ENCODE measurements at regions not wholly inside any gene's neighbourhood (a gene's known extent, or its start where the extent isn't known, plus 50 kb on each side); places are given as distances from the start of the nearest gene placed in this dataset.
A peak's percentile ranks its signal among the peaks of the same experiment; 100 is the strongest.
"Not testable (repeated sequence)": the region's sequence is repeated elsewhere in the genome, so short reads cannot be mapped to it uniquely, and the experiment has no call there.

DNA sequence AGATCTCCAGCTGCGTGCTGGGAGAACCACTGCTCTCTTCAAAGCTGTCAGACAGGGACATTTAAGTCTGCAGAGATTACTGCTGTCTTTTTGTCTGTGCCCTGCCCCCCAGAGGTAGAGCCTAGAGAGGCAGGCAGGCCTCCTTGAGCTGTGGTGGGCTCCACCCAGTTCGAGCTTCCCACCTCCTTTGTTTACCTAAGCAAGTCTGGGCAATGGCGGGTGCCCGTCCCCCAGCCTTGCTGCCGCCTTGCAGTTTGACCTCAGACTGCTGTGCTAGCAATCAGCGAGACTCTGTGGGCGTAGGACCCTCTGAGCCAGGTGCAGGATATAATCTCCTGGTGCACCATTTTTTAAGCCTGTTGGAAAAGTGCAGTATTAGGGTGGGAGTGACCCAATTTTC is 128.6 kb downstream of the ACTR3 start:
- not testable (repeated sequence) for DNase-seq

DNA sequence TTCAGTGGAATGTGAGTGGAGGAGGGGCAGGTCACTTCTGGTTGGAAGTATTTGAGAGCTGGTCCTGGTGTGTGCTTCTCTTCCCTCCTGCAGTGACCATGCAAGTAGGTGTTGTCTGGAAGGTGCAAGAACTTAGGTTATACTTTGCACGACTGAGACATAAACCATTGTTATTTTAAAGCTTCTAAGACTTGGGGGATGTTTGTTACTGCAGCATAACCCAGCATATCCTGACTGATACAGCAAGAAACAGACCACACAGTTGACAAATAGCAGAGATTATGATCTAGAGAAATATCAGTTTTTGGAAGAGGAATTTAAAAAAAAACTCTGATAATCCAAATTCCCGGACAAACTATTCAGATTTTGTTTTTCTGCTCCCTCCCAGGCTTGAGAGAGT is 130.8 kb downstream of the ACTR3 start:
- DNase-seq = no peak

DNA sequence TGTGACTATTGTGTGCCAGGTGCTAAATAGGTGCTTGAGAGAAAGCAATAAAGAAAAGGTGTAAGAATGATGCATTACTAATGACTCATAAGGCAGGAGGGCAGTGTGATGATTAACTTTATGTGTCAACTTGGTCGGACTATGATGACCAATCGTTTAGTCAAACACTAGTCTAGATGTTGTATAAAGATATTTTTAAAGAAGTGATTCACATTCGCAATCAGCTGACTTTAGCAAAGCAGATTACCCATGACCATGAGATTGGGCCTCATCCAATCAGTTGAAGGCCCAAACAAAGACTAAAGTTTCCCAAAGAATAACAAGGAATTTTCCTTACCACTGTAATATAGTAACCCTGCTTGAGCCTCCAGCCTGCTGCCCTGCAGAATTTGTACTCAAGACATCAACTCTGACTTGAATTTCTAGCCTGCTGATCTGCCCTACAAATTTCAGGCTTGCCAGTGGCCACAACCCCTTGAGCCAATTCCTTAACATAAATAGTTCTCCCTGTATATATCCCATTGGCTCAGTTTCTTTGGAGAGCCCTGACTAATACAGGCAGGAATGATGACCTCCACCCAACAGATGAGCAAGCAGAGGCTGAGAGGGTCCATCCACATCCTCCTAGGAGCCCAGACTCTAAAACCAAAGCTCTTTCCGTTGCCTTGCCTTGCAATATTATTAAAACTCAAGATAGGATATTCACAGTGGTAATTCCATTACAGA is 132.6 kb downstream of the ACTR3 start:
- DNase-seq = peak; percentile 50

DNA sequence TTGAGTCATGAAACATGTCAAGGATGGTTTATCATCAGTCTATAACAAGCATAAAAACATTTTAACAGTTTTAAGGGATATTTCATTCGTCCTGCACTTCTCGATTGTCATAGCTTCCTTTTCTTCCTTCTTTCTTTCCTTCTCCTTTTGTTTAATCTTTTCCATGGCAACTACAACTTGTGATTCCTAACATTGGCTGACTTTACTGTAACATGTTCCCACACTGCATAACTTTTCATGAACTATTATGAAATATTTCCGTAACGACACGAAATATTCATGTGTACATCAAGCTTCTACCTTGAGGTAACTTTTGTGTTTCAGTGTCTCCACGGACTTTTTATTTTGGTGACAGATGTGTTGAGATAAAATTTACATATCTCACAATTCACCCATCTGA is 134.4 kb downstream of the ACTR3 start:
- DNase-seq = no peak

DNA sequence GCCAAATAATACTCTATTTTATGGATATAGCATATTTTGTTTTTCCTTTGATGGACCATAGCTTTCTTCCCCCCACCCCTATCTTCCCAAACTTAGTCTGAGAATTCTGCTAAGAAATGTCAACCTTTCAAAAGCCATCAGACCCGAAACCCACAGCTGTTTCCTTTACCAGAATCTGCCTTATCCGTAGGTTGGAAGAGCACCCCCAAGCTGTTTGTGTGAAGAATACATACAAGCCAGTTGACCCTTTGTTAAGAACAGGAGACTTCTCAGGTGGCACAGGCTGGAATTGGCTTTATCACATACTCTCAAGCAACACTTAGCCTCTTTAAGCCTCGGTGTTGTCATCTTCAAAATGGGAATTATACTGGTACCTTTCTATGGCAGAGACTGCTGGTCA is 135.1 kb downstream of the ACTR3 start:
- DNase-seq = no peak

DNA sequence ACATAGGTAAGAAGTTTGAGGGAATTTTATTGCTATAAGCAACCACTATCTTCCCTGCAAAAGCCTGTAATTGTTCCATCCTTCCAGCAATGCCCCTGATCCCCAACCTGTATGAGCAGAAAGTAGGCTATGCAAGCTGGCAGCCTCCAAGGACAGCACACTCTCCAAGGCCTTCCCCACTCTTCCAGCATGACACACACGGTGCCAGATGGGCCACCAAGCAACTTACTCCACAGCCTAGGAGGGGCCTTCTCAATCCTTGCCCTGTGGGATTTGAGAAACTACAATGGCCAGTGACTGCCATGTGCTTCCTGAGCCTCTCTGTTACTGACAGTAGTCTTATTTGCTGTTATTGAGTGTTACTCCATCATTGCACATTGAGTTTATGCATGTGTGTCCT is 137.5 kb downstream of the ACTR3 start:
- no peak for DNase-seq

DNA sequence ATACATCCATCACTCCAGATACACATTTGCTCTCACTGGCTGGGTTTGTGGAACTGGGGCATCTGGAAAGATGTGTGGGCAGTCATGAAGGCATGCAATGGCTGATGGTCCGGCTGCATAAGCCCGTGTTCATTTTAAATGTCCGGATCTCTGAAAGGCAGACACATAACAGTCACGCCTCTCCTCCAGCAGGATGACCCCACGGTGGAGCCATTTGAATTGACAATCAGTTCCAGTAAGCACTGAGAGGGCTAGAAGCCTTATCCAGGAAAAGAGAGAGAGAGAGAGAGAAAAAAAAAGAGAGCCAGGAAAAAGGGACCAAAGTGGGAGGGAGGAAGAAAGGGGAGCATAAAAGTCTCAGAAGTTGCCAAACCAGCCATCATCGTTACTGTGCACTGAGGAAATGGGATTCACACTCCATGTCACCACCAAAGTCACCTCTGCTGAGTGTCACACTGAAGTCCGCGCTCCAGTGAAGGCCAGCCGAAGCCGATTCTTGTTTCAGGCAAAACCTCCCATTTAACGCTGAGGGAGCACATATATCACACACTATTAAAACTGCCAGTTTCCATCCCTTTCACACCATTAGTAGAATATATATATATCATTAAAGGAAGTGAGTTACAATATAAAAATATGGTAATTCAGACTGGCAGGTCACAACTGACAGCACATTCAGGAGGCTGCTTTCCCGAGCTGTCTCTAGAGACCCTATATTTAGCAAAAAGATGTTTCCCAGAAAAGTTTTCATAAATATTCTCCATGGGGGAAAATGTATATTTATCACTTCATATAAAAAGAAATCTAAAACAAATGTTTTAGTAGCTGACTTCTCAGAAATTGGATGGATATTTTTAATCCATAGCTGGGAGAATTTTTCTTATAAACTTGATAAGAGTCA is 142.0 kb downstream of the ACTR3 start:
- no peak for DNase-seq

DNA sequence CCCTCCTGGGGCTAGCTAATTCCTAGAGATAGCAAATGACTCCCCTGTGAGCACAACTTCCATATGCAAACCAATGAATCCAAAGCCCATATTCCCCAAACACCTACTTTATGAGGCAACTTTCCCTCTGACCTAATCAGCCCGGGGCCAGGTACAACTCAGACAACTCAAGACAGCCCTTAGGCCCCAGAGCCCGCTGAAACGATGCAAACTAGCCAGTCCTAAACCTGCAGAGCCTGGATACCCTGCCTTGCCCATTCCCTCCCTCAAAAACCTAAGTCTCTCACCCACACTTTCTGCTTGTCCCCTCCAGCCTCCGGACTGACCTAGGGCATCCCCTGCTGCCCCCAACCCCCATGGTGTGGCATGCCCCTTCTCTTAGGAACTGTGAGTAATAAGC is 142.8 kb downstream of the ACTR3 start:
- DNase-seq = no peak

DNA sequence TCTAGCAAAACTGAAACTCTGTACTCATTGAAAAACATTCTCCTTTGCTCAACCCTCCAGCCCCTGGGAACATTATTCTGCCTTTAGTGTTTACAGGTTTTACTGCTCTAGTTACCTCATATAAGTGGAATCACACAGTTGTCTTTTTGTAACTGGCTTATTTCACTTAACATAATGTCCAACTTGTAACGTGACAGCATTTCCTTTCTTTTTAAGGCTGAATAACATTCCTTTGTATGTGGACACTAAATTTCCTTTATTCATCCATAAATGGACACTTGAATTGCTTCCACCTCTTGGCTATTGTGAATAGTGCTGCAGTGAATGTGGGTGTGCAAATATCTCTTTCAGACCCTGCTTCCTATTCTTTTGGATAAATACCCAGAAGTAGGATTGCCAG is 144.9 kb downstream of the ACTR3 start:
- DNase-seq = no peak

DNA sequence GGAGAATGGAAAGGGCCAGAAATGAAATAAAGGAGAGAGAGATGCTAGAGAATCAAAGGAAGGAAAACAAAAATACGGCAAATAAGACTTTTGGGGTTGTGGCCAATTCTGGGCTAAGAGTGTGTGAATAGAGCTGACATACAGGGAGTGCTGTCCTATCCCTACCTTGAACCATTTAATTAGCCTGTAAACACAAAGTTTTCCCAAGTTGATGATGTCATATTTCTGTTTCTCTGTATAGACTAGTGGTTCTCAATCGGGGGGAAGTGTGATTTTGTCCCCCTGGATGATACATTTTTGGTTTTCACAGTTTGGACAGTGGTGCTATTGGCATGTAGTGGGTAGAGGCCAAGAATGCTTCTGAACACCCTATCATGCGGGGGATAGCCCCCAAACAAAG is 148.8 kb downstream of the ACTR3 start:
- no peak for DNase-seq

DNA sequence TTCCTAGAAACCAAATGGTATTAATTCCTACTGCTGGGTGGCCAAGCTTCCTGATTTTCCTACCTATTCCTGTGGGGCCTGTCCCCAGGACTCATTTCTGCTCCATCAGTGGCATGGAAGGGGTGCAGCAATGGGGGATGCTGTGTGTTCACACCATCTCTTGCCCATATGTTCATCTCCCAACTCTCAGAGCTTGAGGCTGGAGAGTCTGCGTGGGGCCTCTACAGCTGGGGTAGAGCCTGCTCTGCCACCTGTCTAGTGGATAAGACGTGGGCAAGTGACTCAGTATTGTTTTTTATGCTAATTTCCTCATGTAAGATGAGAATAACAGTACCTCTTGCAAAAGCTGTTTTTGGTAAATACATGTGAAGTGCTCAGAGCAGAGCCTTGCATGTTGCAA is 149.8 kb downstream of the ACTR3 start:
- no peak for DNase-seq

DNA sequence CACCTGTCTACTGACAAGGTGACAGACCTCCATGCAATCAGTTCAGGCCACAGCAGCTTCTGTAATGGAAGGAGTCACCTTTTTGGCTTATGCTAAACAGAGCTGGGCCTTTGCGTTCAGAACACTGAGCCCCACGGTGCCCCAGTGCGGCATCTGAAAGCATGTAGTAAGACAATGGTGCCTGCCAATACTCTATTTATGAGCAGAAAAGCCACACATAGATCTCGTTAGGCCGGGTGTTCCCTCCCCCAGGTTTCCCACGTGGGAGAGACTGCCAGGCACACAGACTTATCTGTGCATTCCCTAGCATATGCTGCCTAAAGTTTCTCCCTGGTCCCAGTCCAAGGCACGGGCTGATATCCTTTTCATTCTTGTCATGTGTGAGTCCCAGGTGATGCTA is 150.9 kb downstream of the ACTR3 start:
- no peak for DNase-seq

DNA sequence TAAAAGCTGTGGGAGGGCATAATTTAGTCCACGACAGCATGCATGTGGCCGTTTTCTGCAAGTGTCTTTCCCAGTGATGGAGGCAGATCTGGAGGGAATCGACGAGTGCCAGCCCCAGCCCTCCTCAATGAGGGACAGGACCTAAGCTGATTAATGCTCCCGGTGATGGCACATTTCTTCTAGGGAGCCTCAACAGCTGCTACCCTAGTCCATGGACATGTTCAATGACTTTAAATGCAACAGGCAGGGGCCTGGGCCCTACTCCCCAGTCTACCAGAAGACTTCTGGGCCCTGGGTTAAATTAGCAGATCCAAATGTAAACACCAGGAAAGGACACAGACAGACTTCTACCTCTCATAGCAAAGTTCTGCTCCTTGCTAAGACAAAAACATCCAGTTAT is 155.1 kb downstream of the ACTR3 start:
- no peak for DNase-seq

DNA sequence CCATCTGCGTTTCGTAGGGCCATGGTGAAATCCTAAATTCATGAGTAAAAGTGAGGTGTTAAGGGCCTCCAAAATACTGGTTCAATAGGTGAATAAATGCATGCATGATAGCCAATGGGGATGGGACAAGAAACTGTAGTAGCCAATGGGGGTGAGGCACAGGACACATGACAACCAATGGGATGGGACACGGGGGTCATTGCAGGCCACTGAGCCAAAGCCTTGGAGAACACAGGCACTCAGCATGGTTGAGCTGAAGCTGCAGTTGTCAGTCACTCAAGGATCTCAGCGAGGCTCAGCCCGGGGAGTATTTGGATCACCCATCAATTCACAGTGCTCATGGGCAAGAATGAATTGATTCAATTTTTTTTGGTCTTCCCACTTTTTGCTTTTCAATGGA is 156.5 kb downstream of the ACTR3 start:
- DNase-seq = no peak

DNA sequence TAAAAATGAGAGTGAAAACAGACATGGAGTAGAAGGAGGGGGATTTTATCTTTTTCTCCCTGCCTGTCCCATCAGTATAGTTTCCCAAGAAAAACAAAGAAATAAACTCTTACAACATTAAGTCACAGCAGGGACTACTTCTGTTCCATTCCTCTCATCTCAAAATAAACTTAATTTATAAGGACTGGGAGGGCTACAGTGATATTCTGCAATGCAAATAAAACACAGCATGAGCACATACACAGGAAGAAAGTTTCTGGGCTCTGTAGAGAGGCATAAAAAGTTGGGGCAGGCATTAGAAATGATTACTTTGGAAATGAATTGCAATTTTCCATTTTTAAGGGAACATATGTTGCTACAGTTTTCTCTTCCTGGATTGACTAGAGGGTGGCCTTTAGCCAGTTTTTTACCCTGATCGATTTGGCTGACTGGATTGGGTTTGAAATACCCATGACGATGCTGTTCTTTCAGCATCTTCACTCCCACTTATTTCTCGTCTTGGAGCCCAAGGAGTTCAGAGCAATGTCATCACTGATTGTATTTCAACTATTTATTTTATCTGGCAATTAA is 157.1 kb downstream of the ACTR3 start:
- DNase-seq = no peak

DNA sequence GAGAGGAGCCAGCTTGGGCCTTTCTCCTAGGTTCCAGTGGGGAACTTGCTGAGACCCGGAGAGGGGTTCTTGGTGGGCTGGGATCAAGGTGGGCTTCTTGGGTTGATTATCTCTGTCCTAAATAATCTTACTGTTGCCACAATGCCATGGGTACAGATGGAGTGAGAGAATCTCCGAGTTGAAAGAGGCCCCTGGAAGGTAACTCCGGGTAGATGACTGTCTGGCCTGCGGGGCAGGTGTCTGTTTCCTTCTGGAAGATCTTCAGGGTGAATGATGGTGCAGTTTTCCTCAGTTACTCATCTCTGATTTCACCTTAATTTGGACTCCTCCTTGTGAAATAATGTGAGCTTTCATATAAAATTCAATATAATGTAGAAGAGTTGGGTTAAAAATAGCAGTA is 159.4 kb downstream of the ACTR3 start:
- no peak for DNase-seq

DNA sequence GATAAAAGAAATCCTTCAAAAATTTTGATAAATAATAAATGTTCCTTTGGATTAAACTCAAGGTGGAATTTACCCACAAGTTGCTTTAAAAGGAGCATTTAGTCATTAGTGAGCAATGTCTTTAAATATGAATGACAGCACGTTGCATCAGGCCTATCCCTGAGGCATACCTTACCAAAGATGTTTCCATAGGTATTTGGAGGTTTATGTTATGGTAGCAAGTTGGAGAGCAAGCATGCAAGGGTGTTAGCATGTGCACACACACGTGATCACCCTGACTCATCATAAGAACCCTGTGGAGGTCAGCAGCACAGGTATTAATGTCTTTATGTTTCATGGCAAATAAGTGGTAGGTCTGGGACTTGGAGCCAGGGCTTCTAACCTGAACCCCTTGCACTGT is 159.9 kb downstream of the ACTR3 start:
- no peak for DNase-seq

DNA sequence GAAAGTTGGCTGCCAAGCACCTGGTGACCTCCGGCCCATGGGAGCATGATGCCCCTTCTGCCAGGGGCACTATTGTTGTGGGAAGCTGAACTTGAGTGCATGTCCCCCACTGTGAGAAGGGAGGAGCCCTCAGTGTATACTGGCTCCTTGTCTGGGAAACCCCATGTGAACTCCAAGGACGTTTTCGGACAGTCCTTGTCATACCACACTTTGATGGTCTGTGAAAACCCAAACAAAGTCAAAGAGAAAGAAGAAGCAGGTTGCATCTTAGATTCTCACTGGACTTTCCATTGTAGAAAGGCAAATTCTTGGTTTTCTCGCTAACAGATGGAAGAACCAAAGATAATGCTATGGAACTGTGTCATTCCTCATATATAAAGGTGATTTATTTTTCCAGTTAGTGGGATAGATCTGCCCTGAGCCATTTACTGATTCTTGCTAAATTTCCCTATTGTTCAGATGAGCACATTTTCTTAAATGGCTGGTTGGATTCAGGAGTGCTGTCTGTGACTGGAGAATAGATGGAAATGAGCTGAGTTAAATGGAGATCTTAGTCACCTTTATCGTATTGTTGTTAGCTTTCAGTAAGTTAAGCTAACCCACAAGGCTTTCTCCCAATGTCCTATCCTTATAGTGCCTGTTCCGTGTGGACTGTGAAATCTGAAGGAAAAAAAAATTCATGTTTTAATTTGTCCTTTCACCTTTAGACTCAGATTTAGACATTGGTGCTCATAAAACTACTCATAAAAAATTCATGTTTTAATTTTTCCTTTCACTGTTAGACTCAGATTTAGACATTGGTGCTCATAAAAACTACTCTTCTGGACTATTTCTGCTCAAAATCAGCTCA is 166.6 kb downstream of the ACTR3 start:
- no peak for DNase-seq

DNA sequence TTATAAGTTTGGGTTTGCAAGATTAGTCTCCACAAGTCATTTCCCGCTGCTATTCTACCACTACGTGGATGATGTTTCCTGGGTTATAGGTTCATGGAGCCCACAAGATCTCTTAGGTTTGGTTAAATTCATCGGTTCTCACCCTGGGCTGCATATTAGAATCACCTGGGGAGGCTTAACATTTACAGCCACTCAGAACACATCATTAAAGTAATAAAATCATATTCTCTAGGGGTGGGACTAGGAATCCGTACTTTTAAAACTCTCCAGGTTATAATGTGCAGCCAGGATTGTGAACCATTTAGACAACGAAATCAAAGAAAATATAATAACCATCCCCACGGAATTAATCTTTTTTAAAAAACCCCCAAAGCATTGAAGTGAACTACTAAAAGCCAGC is 167.7 kb downstream of the ACTR3 start:
- no peak for DNase-seq

DNA sequence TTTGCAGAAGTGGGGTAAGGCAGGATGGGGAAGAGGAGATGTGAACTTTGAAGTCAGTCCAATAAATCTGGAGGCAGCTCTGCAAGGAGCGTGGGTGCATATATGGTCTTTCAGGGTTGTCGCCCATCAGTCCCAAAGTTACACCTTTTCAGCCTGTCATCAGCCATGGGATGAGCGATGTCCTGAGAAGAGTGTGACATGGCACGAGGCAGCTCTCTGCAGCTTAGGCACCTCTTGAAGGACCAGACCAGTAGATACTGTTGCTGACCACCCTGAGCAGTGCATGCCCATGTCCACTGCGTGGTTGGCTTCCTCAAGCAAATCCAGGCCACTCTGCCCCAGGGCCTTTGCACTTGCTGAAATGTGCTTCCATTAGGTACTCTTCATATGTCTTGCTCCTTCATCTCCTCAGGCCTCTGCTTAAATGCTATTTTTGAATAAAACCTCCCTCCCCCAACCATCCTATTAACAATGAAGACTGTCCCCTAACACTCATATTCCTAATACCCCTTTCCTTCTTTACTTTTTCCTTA is 171.7 kb downstream of the ACTR3 start:
- no peak for DNase-seq

DNA sequence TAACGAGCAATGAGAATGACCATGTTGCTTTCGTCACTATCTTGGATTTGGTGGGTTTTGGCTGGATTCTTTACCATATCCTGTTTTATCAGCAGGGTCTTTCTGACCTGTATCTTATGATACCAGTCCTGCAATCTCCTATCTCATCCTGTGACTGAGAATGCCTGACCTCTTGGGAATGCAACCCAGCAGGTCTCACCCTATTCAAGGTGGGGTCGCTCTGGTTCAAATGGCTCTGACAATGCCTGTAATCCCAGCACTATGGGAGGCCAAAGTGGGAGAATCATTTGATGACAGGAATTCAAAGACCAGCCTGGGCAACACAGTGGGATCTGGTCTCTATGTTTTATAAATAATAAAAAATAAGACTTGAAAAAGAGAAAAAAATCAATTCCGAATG is 173.5 kb downstream of the ACTR3 start:
- no peak for DNase-seq

DNA sequence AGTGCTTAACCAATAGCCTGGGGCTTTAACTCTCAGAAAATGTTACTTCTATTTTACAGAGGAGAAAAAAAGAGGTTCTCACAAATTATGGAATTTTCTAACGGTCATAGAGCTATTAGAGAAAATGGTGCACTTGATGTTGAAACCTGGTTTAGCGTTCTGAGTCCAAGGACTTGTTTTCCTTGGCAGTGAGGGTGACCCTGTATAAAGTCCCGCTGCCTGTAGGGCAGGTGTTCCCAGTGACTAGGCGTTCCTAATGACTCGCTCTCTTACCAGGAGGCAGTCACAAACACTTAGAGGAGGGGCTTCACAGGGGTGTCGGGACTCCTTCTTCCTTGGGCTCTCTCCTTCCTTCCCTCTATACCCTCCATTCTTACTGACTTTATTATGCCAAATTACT is 175.8 kb downstream of the ACTR3 start:
- DNase-seq = no peak

DNA sequence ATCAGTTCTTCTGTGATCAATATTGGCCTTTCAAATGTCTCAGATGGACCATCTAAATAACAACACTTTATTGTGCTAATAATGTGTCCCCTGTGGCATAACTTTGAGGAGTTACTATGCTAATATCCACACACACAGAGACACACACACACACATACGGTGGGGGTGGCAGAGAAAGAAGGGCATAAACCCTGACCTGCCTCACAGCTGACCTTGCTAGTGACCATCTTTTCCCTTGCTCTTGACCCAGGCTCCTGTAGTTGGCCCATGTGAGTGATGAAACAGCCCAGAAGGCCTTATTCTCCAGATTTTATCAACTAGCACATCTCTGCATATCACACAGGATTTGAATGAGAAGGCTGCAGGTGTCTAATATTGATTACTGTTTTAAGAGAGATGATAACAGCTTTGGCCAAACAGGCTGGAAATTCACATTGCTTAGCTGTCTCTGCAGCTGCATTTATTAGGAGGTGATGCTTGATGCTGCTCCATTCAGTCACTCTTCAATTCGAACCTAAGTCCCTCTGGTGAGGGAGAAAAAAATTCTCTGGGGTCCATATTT is 176.4 kb downstream of the ACTR3 start:
- DNase-seq = no peak

Measured in fibroblast of skin of right quadriceps (primary cell).